H1 (cell line): ENCODE measurements at regions not wholly inside any gene's neighbourhood (a gene's known extent, or its start where the extent isn't known, plus 50 kb on each side); places are given as distances from the start of the nearest gene placed in this dataset.

Experiments used
- CEBPB ChIP-seq: IDR thresholded peaks from 2 replicates; pipeline ENCODE4 v1.6.1; 2012; ENCODE audit warnings: low read depth, low read length
- EZH2 ChIP-seq: fragments of 200-600 bp; sonication (generic); IDR thresholded peaks from 2 replicates; pipeline ENCODE4 v1.7.1; 2012; ENCODE audit warnings: low read depth, mild to moderate bottlenecking, moderate library complexity, low read length, inconsistent platforms; ENCODE audit not compliant: severe bottlenecking
- ZNF274 ChIP-seq: IDR thresholded peaks from 2 replicates; pipeline ENCODE4 v1.7.0; 2012; ENCODE audit warnings: low read length, borderline replicate concordance; ENCODE audit errors: extremely low read depth
- TF ChIP-seq, protein P1 (sequence below), 3 experiments: IDR thresholded peaks; 1 replicate in 2 of 3; 2 replicates in 1 of 3; pipeline versions ENCODE4 v1.5.1 to v1.6.1; 2011; ENCODE audit warnings: low read length in 3 of 3, mild to moderate bottlenecking in 3 of 3, inconsistent platforms in 2 of 3, low read depth in 1 of 3, moderate library complexity in 1 of 3; ENCODE audit not compliant: insufficient read depth in 1 of 3; ENCODE audit errors: control extremely low read depth in 1 of 3
- TF ChIP-seq, protein P2 (sequence below): fragments of 300-600 bp; sonication (generic); IDR thresholded peaks from 2 replicates; pipeline ENCODE4 v1.7.1; 2012; ENCODE audit warnings: low read length, moderate library complexity, mild to moderate bottlenecking, inconsistent platforms; ENCODE audit not compliant: insufficient replicate concordance

DNA sequence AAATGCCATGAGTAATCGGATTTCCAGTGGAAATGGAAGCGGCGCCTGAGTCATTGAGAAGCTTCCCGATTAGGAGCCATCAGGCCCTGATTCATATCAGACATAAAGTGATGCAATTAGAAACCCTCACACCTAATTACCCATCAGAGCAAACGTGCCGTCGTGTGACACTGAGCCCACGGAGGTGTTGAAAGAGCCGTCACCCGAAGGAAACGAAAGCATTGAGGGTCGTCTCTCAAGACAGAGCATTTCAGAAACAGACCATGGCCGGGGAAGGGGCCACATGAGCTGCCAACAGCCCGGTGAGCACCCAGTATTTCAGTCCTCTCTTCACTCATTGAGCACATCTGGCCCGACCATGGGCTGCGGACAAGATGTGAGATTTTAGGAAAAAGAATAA, 829.3 kb downstream of the TBC1D22A start:
- TF ChIP-seq, protein P1, sequence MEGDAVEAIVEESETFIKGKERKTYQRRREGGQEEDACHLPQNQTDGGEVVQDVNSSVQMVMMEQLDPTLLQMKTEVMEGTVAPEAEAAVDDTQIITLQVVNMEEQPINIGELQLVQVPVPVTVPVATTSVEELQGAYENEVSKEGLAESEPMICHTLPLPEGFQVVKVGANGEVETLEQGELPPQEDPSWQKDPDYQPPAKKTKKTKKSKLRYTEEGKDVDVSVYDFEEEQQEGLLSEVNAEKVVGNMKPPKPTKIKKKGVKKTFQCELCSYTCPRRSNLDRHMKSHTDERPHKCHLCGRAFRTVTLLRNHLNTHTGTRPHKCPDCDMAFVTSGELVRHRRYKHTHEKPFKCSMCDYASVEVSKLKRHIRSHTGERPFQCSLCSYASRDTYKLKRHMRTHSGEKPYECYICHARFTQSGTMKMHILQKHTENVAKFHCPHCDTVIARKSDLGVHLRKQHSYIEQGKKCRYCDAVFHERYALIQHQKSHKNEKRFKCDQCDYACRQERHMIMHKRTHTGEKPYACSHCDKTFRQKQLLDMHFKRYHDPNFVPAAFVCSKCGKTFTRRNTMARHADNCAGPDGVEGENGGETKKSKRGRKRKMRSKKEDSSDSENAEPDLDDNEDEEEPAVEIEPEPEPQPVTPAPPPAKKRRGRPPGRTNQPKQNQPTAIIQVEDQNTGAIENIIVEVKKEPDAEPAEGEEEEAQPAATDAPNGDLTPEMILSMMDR (IDR thresholded peaks at IDR 0.05; ENCODE audit: control extremely low read depth in 1 of 3, insufficient read depth in 1 of 3, low read depth in 1 of 3, low read length in 3 of 3) = no peak
- no peak for TF ChIP-seq ZNF274
- TF ChIP-seq EZH2 = no peak
- TF ChIP-seq, protein P2, sequence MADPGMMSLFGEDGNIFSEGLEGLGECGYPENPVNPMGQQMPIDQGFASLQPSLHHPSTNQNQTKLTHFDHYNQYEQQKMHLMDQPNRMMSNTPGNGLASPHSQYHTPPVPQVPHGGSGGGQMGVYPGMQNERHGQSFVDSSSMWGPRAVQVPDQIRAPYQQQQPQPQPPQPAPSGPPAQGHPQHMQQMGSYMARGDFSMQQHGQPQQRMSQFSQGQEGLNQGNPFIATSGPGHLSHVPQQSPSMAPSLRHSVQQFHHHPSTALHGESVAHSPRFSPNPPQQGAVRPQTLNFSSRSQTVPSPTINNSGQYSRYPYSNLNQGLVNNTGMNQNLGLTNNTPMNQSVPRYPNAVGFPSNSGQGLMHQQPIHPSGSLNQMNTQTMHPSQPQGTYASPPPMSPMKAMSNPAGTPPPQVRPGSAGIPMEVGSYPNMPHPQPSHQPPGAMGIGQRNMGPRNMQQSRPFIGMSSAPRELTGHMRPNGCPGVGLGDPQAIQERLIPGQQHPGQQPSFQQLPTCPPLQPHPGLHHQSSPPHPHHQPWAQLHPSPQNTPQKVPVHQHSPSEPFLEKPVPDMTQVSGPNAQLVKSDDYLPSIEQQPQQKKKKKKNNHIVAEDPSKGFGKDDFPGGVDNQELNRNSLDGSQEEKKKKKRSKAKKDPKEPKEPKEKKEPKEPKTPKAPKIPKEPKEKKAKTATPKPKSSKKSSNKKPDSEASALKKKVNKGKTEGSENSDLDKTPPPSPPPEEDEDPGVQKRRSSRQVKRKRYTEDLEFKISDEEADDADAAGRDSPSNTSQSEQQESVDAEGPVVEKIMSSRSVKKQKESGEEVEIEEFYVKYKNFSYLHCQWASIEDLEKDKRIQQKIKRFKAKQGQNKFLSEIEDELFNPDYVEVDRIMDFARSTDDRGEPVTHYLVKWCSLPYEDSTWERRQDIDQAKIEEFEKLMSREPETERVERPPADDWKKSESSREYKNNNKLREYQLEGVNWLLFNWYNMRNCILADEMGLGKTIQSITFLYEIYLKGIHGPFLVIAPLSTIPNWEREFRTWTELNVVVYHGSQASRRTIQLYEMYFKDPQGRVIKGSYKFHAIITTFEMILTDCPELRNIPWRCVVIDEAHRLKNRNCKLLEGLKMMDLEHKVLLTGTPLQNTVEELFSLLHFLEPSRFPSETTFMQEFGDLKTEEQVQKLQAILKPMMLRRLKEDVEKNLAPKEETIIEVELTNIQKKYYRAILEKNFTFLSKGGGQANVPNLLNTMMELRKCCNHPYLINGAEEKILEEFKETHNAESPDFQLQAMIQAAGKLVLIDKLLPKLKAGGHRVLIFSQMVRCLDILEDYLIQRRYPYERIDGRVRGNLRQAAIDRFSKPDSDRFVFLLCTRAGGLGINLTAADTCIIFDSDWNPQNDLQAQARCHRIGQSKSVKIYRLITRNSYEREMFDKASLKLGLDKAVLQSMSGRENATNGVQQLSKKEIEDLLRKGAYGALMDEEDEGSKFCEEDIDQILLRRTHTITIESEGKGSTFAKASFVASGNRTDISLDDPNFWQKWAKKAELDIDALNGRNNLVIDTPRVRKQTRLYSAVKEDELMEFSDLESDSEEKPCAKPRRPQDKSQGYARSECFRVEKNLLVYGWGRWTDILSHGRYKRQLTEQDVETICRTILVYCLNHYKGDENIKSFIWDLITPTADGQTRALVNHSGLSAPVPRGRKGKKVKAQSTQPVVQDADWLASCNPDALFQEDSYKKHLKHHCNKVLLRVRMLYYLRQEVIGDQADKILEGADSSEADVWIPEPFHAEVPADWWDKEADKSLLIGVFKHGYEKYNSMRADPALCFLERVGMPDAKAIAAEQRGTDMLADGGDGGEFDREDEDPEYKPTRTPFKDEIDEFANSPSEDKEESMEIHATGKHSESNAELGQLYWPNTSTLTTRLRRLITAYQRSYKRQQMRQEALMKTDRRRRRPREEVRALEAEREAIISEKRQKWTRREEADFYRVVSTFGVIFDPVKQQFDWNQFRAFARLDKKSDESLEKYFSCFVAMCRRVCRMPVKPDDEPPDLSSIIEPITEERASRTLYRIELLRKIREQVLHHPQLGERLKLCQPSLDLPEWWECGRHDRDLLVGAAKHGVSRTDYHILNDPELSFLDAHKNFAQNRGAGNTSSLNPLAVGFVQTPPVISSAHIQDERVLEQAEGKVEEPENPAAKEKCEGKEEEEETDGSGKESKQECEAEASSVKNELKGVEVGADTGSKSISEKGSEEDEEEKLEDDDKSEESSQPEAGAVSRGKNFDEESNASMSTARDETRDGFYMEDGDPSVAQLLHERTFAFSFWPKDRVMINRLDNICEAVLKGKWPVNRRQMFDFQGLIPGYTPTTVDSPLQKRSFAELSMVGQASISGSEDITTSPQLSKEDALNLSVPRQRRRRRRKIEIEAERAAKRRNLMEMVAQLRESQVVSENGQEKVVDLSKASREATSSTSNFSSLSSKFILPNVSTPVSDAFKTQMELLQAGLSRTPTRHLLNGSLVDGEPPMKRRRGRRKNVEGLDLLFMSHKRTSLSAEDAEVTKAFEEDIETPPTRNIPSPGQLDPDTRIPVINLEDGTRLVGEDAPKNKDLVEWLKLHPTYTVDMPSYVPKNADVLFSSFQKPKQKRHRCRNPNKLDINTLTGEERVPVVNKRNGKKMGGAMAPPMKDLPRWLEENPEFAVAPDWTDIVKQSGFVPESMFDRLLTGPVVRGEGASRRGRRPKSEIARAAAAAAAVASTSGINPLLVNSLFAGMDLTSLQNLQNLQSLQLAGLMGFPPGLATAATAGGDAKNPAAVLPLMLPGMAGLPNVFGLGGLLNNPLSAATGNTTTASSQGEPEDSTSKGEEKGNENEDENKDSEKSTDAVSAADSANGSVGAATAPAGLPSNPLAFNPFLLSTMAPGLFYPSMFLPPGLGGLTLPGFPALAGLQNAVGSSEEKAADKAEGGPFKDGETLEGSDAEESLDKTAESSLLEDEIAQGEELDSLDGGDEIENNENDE = no peak
- TF ChIP-seq CEBPB = no peak
